HCT116 (cell line): ENCODE measurements at regions not wholly inside any gene's neighbourhood (a gene's known extent, or its start where the extent isn't known, plus 50 kb on each side); places are given as distances from the start of the nearest gene placed in this dataset.

Experiments
- ATAC-seq: fragments of 200-7000 bp; cut with Tn5 transposase; 2 replicates; pipeline ENCODE4 v1.9.1; 2020; ENCODE audit warnings: mild to moderate bottlenecking, moderate library complexity
- BruUV-seq: library from RNA; stranded (reverse); fragments of 400-500 nt; replicated peaks from 2 replicates; lab custom pipeline; 2021; lab: Mats Ljungman, UMichigan
- CTCF ChIA-PET: fragments of 300-600 bp; sonication (Branson Sonifier 250); formaldehyde crosslinking; loops from one replicate; lab custom pipeline; 2021; ENCODE audit warnings: antibody characterized with exemption; lab: Charles Lee
- POLR2A ChIA-PET: fragments of 300-600, 350-600 bp; sonication (Branson Sonifier 250); formaldehyde crosslinking; loops from one replicate; lab custom pipeline; 2021; ENCODE audit warnings: antibody characterized with exemption; lab: Charles Lee
- RAD21 ChIA-PET, 2 experiments: fragments of 300-600 bp; sonication (Branson Sonifier 250); formaldehyde crosslinking; loops; one replicate each; lab custom pipeline; 2023; ENCODE audit warnings: low total read pairs in 2 of 2; ENCODE audit not compliant: uncharacterized antibody in 2 of 2, unreplicated experiment in 2 of 2, low non-redundant PET in 1 of 2; lab: Charles Lee
- DNase-seq: peaks from one replicate; pipeline ENCODE4 v3.0.0-alpha.2; 2010; ENCODE audit warnings: low read depth, low spot score
- H2AFZ ChIP-seq: fragments of 200-600 bp; shearing (Covaris generic), sonication (generic); 2 replicates; pipeline ENCODE4 v1.6.1; 2017; ENCODE audit warnings: low read depth, mixed run types, mixed read lengths, antibody characterized with exemption, low read length; ENCODE audit not compliant: poor library complexity, severe bottlenecking
- H3K27ac ChIP-seq: 2 replicates; pipeline ENCODE4 v1.5.1; 2012; ENCODE audit warnings: low read depth, low read length
- H3K27me3 ChIP-seq: fragments of 200-600 bp; sonication (generic); 2 replicates; pipeline ENCODE4 v1.6.1; 2016; ENCODE audit warnings: mixed run types, low read length, mixed read lengths; ENCODE audit not compliant: insufficient read depth
- H3K36me3 ChIP-seq, 2 experiments: fragments of 200-500 bp in 1 of 2; fragments of 200-600 bp in 1 of 2; sonication (Bioruptor generic) in 1 of 2; sonication (generic) in 1 of 2; 2 replicates each; pipeline versions ENCODE4 v1.5.1 to v1.6.1; 2014 to 2016; ENCODE audit warnings: low read length in 2 of 2, inconsistent platforms in 1 of 2, mixed read lengths in 1 of 2, mixed run types in 1 of 2; ENCODE audit not compliant: insufficient read depth in 2 of 2, control insufficient read depth in 1 of 2
- H3K4me1 ChIP-seq, 2 experiments: fragments of 200-600 bp in 1 of 2; sonication (generic) in 1 of 2; 2 replicates each; pipeline versions ENCODE4 v1.5.1 to v1.6.1; 2012 to 2017; ENCODE audit warnings: low read length in 2 of 2, inconsistent platforms in 1 of 2, mild to moderate bottlenecking in 1 of 2, mixed read lengths in 1 of 2, mixed run types in 1 of 2, moderate library complexity in 1 of 2; ENCODE audit not compliant: insufficient read depth in 2 of 2, control insufficient read depth in 1 of 2
- H3K4me2 ChIP-seq: fragments of 200-600 bp; sonication (generic); 2 replicates; pipeline ENCODE4 v1.6.1; 2017; ENCODE audit warnings: mixed run types, low read length, mixed read lengths
- H3K4me3 ChIP-seq, 2 experiments: fragments of 200-600 bp in 1 of 2; sonication (generic) in 1 of 2; replicated peaks in 1 of 2; 2 replicates each; pipeline ENCODE4 v1.5.1; 2011 to 2016; ENCODE audit warnings: low read length in 2 of 2, control low read depth in 1 of 2, low read depth in 1 of 2, mild to moderate bottlenecking in 1 of 2, mixed read lengths in 1 of 2, mixed run types in 1 of 2
- H3K79me2 ChIP-seq: fragments of 200-600 bp; sonication (generic); 2 replicates; pipeline ENCODE4 v1.6.1; 2017; ENCODE audit warnings: mild to moderate bottlenecking, mixed run types, low read length, moderate library complexity, mixed read lengths; ENCODE audit not compliant: insufficient read depth
- H3K9ac ChIP-seq: fragments of 200-600 bp; sonication (generic); 2 replicates; pipeline ENCODE4 v1.6.1; 2016; ENCODE audit warnings: low read length, mixed read lengths
- H3K9me2 ChIP-seq: fragments of 200-600 bp; sonication (generic), shearing (Covaris generic); 2 replicates; pipeline ENCODE4 v1.6.1; 2017; ENCODE audit warnings: mixed run types, mild to moderate bottlenecking, moderate library complexity; ENCODE audit not compliant: insufficient read depth
- H3K9me3 ChIP-seq, 2 experiments: fragments of 200-500 bp in 1 of 2; fragments of 200-600 bp in 1 of 2; sonication (Bioruptor generic) in 1 of 2; sonication (generic) in 1 of 2; 2 replicates each; pipeline ENCODE4 v1.6.1; 2014 to 2017; ENCODE audit warnings: low read length in 2 of 2, mixed read lengths in 2 of 2, inconsistent platforms in 1 of 2, low read depth in 1 of 2, mild to moderate bottlenecking in 1 of 2, mixed run types in 1 of 2, moderate library complexity in 1 of 2; ENCODE audit not compliant: control insufficient read depth in 1 of 2, insufficient read depth in 1 of 2
- H4K20me1 ChIP-seq: fragments of 200-600 bp; sonication (generic), shearing (Covaris generic); 2 replicates; pipeline ENCODE4 v1.6.1; 2017; ENCODE audit warnings: mixed run types, mild to moderate bottlenecking, moderate library complexity; ENCODE audit not compliant: insufficient read depth
- ATF3 ChIP-seq: IDR thresholded peaks from 2 replicates; pipeline ENCODE4 v1.6.1; 2012
- CEBPB ChIP-seq: IDR thresholded peaks from 2 replicates; pipeline ENCODE4 v1.6.1; 2012; ENCODE audit warnings: low read depth
- CTCF ChIP-seq, 3 experiments: fragments of 200-600 bp in 1 of 3; sonication (generic) in 1 of 3; IDR thresholded peaks in 2 of 3; conservative IDR thresholded peaks in 1 of 3; 2 replicates each; pipeline ENCODE4 v1.5.1; 2012 to 2017; ENCODE audit warnings: low read depth in 2 of 3, low read length in 2 of 3, antibody characterized with exemption in 1 of 3, borderline replicate concordance in 1 of 3, control low read depth in 1 of 3, mild to moderate bottlenecking in 1 of 3, mixed read lengths in 1 of 3, mixed run types in 1 of 3, moderate library complexity in 1 of 3; ENCODE audit not compliant: insufficient read depth in 1 of 3
- EGR1 ChIP-seq: IDR thresholded peaks from 2 replicates; pipeline ENCODE4 v1.6.1; 2012; ENCODE audit warnings: low read depth
- ELF1 ChIP-seq: IDR thresholded peaks from 2 replicates; pipeline ENCODE4 v1.6.1; 2012; ENCODE audit warnings: low read depth, borderline replicate concordance
- EZH2phosphoT487 ChIP-seq: fragments of 200-600 bp; IDR thresholded peaks from 2 replicates; pipeline ENCODE4 v1.6.1; 2018; ENCODE audit warnings: antibody characterized with exemption, borderline replicate concordance
- FOSL1 ChIP-seq: IDR thresholded peaks from 2 replicates; pipeline ENCODE4 v1.6.1; 2012; ENCODE audit warnings: low read depth
- POLR2AphosphoS5 ChIP-seq: IDR thresholded peaks from 2 replicates; pipeline ENCODE4 v1.6.1; 2011; ENCODE audit warnings: mild to moderate bottlenecking, low read depth, low read length, moderate library complexity
- REST ChIP-seq: IDR thresholded peaks from 2 replicates; pipeline ENCODE4 v1.6.1; 2012; ENCODE audit warnings: low read depth
- SP1 ChIP-seq: IDR thresholded peaks from 2 replicates; pipeline ENCODE4 v1.6.1; 2012; ENCODE audit warnings: low read depth
- SRF ChIP-seq: IDR thresholded peaks from 2 replicates; pipeline ENCODE4 v1.6.1; 2012; ENCODE audit warnings: low read depth
- ZBTB33 ChIP-seq: IDR thresholded peaks from 2 replicates; pipeline ENCODE4 v1.6.1; 2011; ENCODE audit warnings: mild to moderate bottlenecking, low read length, moderate library complexity; ENCODE audit not compliant: insufficient replicate concordance; ENCODE audit errors: extremely low read depth
- ZNF274 ChIP-seq: fragments of 200-500 bp; sonication (Bioruptor generic); IDR thresholded peaks from 2 replicates; pipeline ENCODE4 v1.6.1; 2014; ENCODE audit warnings: mild to moderate bottlenecking, low read depth, low read length, inconsistent platforms
- intact Hi-C: fragments of 100-400 bp; cut with micrococcal nuclease; formaldehyde crosslinking; loops from 2 replicates; pipeline ENCODE4 v1.10.0; 2022

GRCh38 chrX:13898603-13899002, 81.7 kb upstream of the GPM6B start:
- RAD21 ChIA-PET, result no interaction called here
- Histone ChIP-seq H2AFZ (peak overlapping the region; percentile 9), H3K9me3 (no peaks in the 10 kb centered on the region), H3K36me3 (no peaks in the 10 kb centered on the region), H3K4me2 (no peak overlapping the region), H3K79me2 (no peaks in the 10 kb centered on the region), H3K27me3 (no peaks in the 10 kb centered on the region), H3K4me3 (no peak overlapping the region), H3K27ac (no peak overlapping the region), H3K4me1 (peaks cover 0 to 7% of the 10 kb centered on the region in 2 experiments; a peak in 1 of 4 replicates), H3K9me2 (no peaks in the 10 kb centered on the region), H4K20me1 (no peaks in the 10 kb centered on the region), H3K9ac (no peak overlapping the region)
- no TSS peak for BruUV-seq
- intact Hi-C loops, result no loop called here
- CTCF ChIA-PET, result no interaction called here
- ATAC-seq (no peak), DNase-seq (no peak)
- TF ChIP-seq CTCF (IDR thresholded peaks at IDR 0.05 in 2 of 3, conservative IDR thresholded peaks at IDR 0.05 in 1 of 3; ENCODE audit: borderline replicate concordance in 1 of 3, insufficient read depth in 1 of 3, low read depth in 2 of 3, low read length in 2 of 3), result no peak
- TF ChIP-seq POLR2AphosphoS5, result no peak
- TF ChIP-seq FOSL1, result no peak
- TF ChIP-seq SRF, result no peak
- no peak for TF ChIP-seq ELF1
- TF ChIP-seq ATF3, result no peak
- TF ChIP-seq ZNF274, result no peak
- no peak for TF ChIP-seq EGR1
- no peak for TF ChIP-seq REST
- no peak for TF ChIP-seq CEBPB
- no peak for TF ChIP-seq EZH2phosphoT487
- TF ChIP-seq SP1, result no peak
- TF ChIP-seq ZBTB33, result no peak
- POLR2A ChIA-PET, result no interaction called here
